ENCODE measurements at regions not wholly inside any gene's neighbourhood (a gene's known extent, or its start where the extent isn't known, plus 50 kb on each side); places are given as distances from the start of the nearest gene placed in this dataset.

DNA sequence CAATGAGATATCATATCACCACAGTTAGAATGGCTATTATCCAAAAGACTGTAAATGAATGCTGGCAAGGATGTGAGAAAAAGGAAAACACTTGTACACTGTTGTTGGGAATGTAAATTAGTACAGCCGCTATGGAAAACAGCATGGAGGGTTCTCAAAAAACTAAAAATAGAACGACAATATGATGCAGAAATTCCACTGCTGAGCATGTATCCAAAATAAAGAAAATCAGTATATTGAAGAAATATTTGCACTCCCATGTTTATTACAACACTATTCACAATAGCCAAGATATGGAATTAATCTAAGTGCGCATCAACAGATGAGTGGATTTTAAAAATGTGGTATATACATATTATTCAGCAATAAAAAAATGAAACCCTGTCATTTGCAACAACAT lies 898.9 kb upstream of the MAN1A1 start:
- no peaks in the 10 kb centered on the region for H3K9me3 ChIP-seq
- H3K4me3 ChIP-seq: no peak overlapping the region
- no peaks in the 10 kb centered on the region for H3K4me1 ChIP-seq
- H3K36me3 ChIP-seq: no peaks in the 10 kb centered on the region
- TF ChIP-seq, protein P1, sequence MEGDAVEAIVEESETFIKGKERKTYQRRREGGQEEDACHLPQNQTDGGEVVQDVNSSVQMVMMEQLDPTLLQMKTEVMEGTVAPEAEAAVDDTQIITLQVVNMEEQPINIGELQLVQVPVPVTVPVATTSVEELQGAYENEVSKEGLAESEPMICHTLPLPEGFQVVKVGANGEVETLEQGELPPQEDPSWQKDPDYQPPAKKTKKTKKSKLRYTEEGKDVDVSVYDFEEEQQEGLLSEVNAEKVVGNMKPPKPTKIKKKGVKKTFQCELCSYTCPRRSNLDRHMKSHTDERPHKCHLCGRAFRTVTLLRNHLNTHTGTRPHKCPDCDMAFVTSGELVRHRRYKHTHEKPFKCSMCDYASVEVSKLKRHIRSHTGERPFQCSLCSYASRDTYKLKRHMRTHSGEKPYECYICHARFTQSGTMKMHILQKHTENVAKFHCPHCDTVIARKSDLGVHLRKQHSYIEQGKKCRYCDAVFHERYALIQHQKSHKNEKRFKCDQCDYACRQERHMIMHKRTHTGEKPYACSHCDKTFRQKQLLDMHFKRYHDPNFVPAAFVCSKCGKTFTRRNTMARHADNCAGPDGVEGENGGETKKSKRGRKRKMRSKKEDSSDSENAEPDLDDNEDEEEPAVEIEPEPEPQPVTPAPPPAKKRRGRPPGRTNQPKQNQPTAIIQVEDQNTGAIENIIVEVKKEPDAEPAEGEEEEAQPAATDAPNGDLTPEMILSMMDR (IDR thresholded peaks at IDR 0.05): no peak
- TF ChIP-seq POLR2A (IDR thresholded peaks at IDR 0.05): no peak
- no peak overlapping the region for H3K27ac ChIP-seq
- DNase-seq: no peak
- H3K27me3 ChIP-seq: no peaks in the 10 kb centered on the region

DNA sequence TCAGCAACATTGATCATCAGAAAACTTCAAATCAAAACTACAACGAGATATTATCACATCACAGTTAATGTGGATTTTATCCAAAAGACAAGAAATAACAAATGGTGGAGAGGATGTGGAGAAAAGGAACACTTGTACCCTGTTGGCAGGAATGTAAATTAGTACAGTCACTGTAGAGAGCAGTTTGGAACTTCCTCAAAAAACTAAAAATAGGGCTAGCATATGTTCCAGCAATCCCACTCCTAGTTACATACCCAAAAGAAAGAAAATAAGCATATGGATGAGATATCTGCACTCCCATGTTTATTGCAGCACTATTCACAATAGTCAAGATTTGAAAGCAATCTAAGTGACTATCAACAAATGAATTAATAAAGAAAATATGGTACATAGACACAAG lies 887.7 kb upstream of the MAN1A1 start:
- Histone ChIP-seq H3K36me3 (no peaks in the 10 kb centered on the region), H3K4me3 (no peak overlapping the region), H3K27ac (no peak overlapping the region), H3K4me1 (no peaks in the 10 kb centered on the region), H3K9me3 (no peaks in the 10 kb centered on the region), H3K27me3 (no peaks in the 10 kb centered on the region)
- DNase-seq: no peak
- TF ChIP-seq, protein P1 (IDR thresholded peaks at IDR 0.05): no peak
- TF ChIP-seq POLR2A (IDR thresholded peaks at IDR 0.05): no peak

DNA sequence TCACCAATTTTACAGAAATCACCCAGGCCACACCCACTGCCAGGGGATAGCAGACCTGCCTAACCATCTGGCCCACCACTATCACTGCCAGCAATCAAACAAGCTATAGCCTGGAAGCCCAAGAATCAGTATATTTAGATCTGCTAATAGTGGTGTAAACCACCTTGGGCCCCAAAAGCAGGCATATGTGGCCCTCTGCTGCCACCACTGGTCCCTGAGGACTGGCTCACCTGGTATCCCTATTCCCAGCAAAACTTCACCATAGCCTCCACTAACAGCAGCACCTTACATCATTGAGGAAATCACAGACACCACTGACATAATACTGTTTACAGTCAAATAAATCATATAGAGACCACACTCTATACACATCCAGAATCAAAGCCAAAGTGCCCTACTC lies 880.4 kb upstream of the MAN1A1 start:
- Histone ChIP-seq H3K4me3 (no peak overlapping the region), H3K4me1 (no peaks in the 10 kb centered on the region), H3K36me3 (no peaks in the 10 kb centered on the region), H3K27ac (no peak overlapping the region), H3K27me3 (no peaks in the 10 kb centered on the region), H3K9me3 (no peaks in the 10 kb centered on the region)
- DNase-seq: no peak
- TF ChIP-seq, protein P1 (IDR thresholded peaks at IDR 0.05): no peak
- TF ChIP-seq POLR2A (IDR thresholded peaks at IDR 0.05): no peak

DNA sequence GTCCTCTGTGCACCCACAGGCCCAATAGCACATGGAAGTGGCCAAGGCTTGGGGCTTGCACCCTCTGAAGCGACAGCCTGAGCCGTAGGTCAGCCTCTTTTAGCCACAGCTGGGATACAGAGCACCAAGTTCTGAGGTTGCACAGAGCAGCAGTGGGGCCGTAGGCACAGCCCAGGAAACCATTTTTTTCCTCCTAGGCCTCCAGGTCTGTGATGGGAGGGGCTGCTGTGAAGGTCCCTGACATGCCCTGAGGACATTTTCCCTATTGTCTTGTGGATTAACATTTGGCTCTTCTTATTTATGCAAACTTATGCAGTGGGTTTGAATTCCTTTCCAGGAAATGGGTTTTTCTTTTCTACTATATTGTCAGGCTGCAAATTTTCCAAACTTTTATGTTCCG lies 878.7 kb upstream of the MAN1A1 start:
- Histone ChIP-seq H3K27ac (no peak overlapping the region), H3K36me3 (no peaks in the 10 kb centered on the region), H3K4me1 (no peaks in the 10 kb centered on the region), H3K27me3 (no peaks in the 10 kb centered on the region), H3K9me3 (no peaks in the 10 kb centered on the region), H3K4me3 (no peak overlapping the region)
- no peak for DNase-seq
- no peak for TF ChIP-seq POLR2A (IDR thresholded peaks at IDR 0.05)
- TF ChIP-seq, protein P1 (IDR thresholded peaks at IDR 0.05): no peak

DNA sequence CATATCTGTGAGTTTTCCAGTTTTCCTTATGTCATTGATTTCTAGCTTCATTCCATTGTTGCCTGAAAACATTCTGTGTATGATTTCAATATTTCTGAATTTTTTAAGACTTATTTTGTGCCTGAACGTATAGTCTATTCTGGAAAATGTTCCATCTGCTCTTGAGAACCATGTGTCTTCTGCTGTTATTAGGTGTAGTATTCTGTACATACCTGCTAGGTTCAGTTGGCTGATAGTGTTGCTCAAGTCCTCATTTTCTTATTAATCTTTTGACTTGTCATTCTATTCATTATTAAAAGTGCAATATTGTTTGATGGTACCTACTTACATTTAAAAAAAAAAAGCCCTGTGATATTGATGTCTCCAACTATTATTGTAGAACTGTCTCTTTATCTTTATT lies 869.8 kb upstream of the MAN1A1 start:
- no peak for TF ChIP-seq POLR2A (IDR thresholded peaks at IDR 0.05)
- TF ChIP-seq, protein P1 (IDR thresholded peaks at IDR 0.05): no peak
- no peak overlapping the region for H3K4me3 ChIP-seq

DNA sequence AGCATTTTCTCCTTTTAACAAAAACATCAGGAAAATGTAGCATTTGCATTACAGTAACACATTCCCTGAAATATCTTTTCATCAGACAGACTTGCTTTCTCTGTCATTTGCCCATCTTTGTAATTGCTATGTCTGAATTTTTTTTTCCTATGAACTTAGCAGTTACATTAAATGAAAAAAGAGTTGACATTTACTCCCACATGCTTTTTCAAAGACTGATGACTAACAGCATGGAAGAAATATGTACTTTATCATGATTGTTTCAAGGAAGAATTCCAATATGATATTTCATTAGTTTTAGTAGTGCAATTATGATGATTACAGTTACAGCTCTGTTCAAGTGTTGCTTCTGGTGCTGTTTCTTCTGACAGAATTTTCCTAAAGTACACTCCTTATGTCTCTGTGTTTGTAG lies 864.5 kb upstream of the MAN1A1 start:
- Histone ChIP-seq H3K27ac (no peak overlapping the region), H3K36me3 (no peaks in the 10 kb centered on the region), H3K27me3 (no peaks in the 10 kb centered on the region), H3K9me3 (no peaks in the 10 kb centered on the region), H3K4me3 (no peak overlapping the region), H3K4me1 (no peaks in the 10 kb centered on the region)
- DNase-seq: no peak
- no peak for TF ChIP-seq POLR2A (IDR thresholded peaks at IDR 0.05)
- TF ChIP-seq, protein P1 (IDR thresholded peaks at IDR 0.05): no peak

More for the DNA sequence above, 869.8 kb upstream of the MAN1A1 start:
- Histone ChIP-seq H3K9me3 (no peaks in the 10 kb centered on the region), H3K4me1 (no peaks in the 10 kb centered on the region), H3K27me3 (no peaks in the 10 kb centered on the region), H3K27ac (no peak overlapping the region), H3K36me3 (no peaks in the 10 kb centered on the region)
- no peak for DNase-seq

All from Peyer's patch (tissue), 4 donors.